Omental fat pad (tissue), 3 donors: ENCODE measurements at regions not wholly inside any gene's neighbourhood (a gene's known extent, or its start where the extent isn't known, plus 50 kb on each side); places are given as distances from the start of the nearest gene placed in this dataset.

Experiments used
- ATAC-seq: fragments of 150-250 bp; one replicate; pipeline ENCODE4 v1.9.1; 2016; ENCODE audit warnings: mild to moderate bottlenecking, moderate library complexity; ENCODE audit not compliant: low FRiP score
- DNase-seq: peaks from one replicate; pipeline ENCODE4 v3.0.0-alpha.2; 2019; ENCODE audit warnings: low spot score
- CTCF ChIP-seq, 3 donors: fragments of 450-650 bp; IDR thresholded peaks; one replicate each; pipeline ENCODE4 v1.5.1; 2016 to 2017; ENCODE audit warnings: antibody characterized with exemption in 3 of 3, mild to moderate bottlenecking in 3 of 3, moderate library complexity in 2 of 3

GRCh38 chr12:93957168-93957567 is 191.2 kb upstream of the PLXNC1 start:
- DNase-seq (no peak), ATAC-seq (no peak)
- TF ChIP-seq CTCF (IDR thresholded peaks at IDR 0.05), result no peak

GRCh38 chr12:93957870-93958269 is 190.5 kb upstream of the PLXNC1 start:
- no peak for TF ChIP-seq CTCF (IDR thresholded peaks at IDR 0.05)
- DNase-seq (no peak), ATAC-seq (no peak)

- no peak for TF ChIP-seq CTCF (IDR thresholded peaks at IDR 0.05)
- ATAC-seq (no peak), DNase-seq (no peak)
Observed at GRCh38 chr12:93959657-93960056, 188.7 kb upstream of the PLXNC1 start.

GRCh38 chr12:93960521-93960920 is 187.9 kb upstream of the PLXNC1 start:
- ATAC-seq (no peak), DNase-seq (no peak)
- TF ChIP-seq CTCF (IDR thresholded peaks at IDR 0.05), result no peak

- ATAC-seq (no peak), DNase-seq (no peak)
- TF ChIP-seq CTCF (IDR thresholded peaks at IDR 0.05), result no peak
Observed at GRCh38 chr12:93962336-93962735, 186.0 kb upstream of the PLXNC1 start.

GRCh38 chr12:93964936-93965335 is 183.4 kb upstream of the PLXNC1 start:
- no peak for ATAC-seq
- TF ChIP-seq CTCF (IDR thresholded peaks at IDR 0.05), result no peak
- no peak for DNase-seq

- DNase-seq, result no peak
- no peak for TF ChIP-seq CTCF (IDR thresholded peaks at IDR 0.05)
- ATAC-seq, result no peak
Observed at GRCh38 chr12:93966516-93967133, 181.8 kb upstream of the PLXNC1 start.
